HL-60 (cell line): ENCODE measurements at regions not wholly inside any gene's neighbourhood (a gene's known extent, or its start where the extent isn't known, plus 50 kb on each side); places are given as distances from the start of the nearest gene placed in this dataset.

Source experiments
- DNase-seq, 2 experiments: peaks; one replicate each; pipeline ENCODE4 v3.0.0-alpha.2; 2010 to 2020; ENCODE audit warnings: low read depth in 1 of 2, low spot score in 1 of 2
- H3K27ac ChIP-seq: fragments of 250-450 bp; sonication (Bioruptor Pico); replicated peaks from 2 replicates; pipeline ENCODE4 v1.5.1; 2020; ENCODE audit warnings: mild to moderate bottlenecking, moderate library complexity
- H3K27me3 ChIP-seq: fragments of 250-450 bp; sonication (Bioruptor Pico); 2 replicates; pipeline ENCODE4 v1.5.1; 2021; ENCODE audit warnings: mild to moderate bottlenecking, moderate library complexity; ENCODE audit not compliant: insufficient read depth, poor library complexity, severe bottlenecking
- H3K4me3 ChIP-seq: replicated peaks from 2 replicates; pipeline ENCODE4 v1.5.1; 2011; ENCODE audit warnings: mild to moderate bottlenecking, control low read depth, low read length; ENCODE audit not compliant: insufficient read depth
- CTCF ChIP-seq: IDR thresholded peaks from one replicate; pipeline ENCODE4 v1.5.1; 2011; ENCODE audit warnings: low read length, control low read depth, inconsistent platforms; ENCODE audit not compliant: insufficient read depth
- GABPA ChIP-seq: IDR thresholded peaks from 2 replicates; pipeline ENCODE4 v1.6.1; 2012; ENCODE audit warnings: low read depth
- POLR2AphosphoS5 ChIP-seq: IDR thresholded peaks from 2 replicates; pipeline ENCODE4 v1.6.1; 2012; ENCODE audit warnings: low read depth
- REST ChIP-seq: IDR thresholded peaks from 2 replicates; pipeline ENCODE4 v1.6.1; 2012; ENCODE audit warnings: low read depth; ENCODE audit not compliant: insufficient replicate concordance
- SPI1 ChIP-seq: IDR thresholded peaks from 2 replicates; pipeline ENCODE4 v1.6.1; 2012; ENCODE audit warnings: low read depth, mild to moderate bottlenecking, borderline replicate concordance

- TF ChIP-seq POLR2AphosphoS5 = no peak
- TF ChIP-seq CTCF = no peak
- peak; percentile 77; the same call in 1 of the 2 replicates for TF ChIP-seq SPI1
- TF ChIP-seq REST = no peak
- no peak for TF ChIP-seq GABPA
- DNase-seq = peak; percentile 16 to 36
- Histone ChIP-seq H3K27me3 (no peaks in the 10 kb centered on the region), H3K27ac (no peak overlapping the region), H3K4me3 (no peak overlapping the region)
Observed at GRCh38 chr11:115872416-115872815, 368.2 kb upstream of the CADM1 start.

GRCh38 chr11:115871161-115871760 lies 367.0 kb upstream of the CADM1 start:
- H3K27ac ChIP-seq = no peak overlapping the region
- no peak for DNase-seq
- H3K4me3 ChIP-seq = no peak overlapping the region
- TF ChIP-seq POLR2AphosphoS5 (no peak), REST (no peak), SPI1 (no peak), GABPA (no peak), CTCF (no peak)
- no peaks in the 10 kb centered on the region for H3K27me3 ChIP-seq

GRCh38 chr11:115869780-115870431 lies 365.7 kb upstream of the CADM1 start:
- Histone ChIP-seq H3K4me3 (no peak overlapping the region), H3K27ac (no peak overlapping the region), H3K27me3 (no peaks in the 10 kb centered on the region)
- peak in 1 of 2 experiments; percentile 7 for DNase-seq
- TF ChIP-seq CTCF (peak; percentile 44), SPI1 (no peak), REST (no peak), GABPA (no peak)
